Endothelial cell of umbilical vein (primary cell): ENCODE measurements at regions not wholly inside any gene's neighbourhood (a gene's known extent, or its start where the extent isn't known, plus 50 kb on each side); places are given as distances from the start of the nearest gene placed in this dataset.

Source experiments
- BruUV-seq: library from RNA; stranded (reverse); fragments of 400-500 nt; replicated peaks from 2 replicates; lab custom pipeline; 2021; lab: Mats Ljungman, UMichigan
- CTCF ChIA-PET: fragments of 300-600, 350-600 bp; sonication (Branson Sonifier 250); formaldehyde crosslinking; loops from one replicate; lab custom pipeline; 2021; ENCODE audit warnings: antibody characterized with exemption, inconsistent platforms; lab: Charles Lee
- POLR2A ChIA-PET: fragments of 300-600, 350-600 bp; sonication (Branson Sonifier 250); formaldehyde crosslinking; loops from one replicate; lab custom pipeline; 2021; ENCODE audit warnings: antibody characterized with exemption, inconsistent platforms; lab: Charles Lee
- DNase-seq: peaks from one replicate; pipeline ENCODE4 v3.0.0-alpha.2; 2011; ENCODE audit warnings: low read depth, low spot score
- FAIRE-seq: peaks from 2 replicates; lab custom pipeline; 2011; peaks lifted over from hg19 to GRCh38; lab: Jason Lieb, UNC
- H2AFZ ChIP-seq: 2 replicates; pipeline ENCODE4 v1.6.0; 2012; ENCODE audit warnings: low read depth, low read length, control low read depth, inconsistent platforms
- H3K27ac ChIP-seq: 2 replicates; pipeline ENCODE4 v1.5.1; 2011; ENCODE audit warnings: low read depth, mild to moderate bottlenecking, control low read depth, low read length, moderate library complexity; ENCODE audit not compliant: insufficient read depth
- H3K27me3 ChIP-seq, 2 experiments: 2 replicates each; pipeline versions ENCODE4 v1.6.0 to v1.6.1; 2011; ENCODE audit warnings: low read length in 2 of 2, mixed read lengths in 1 of 2; ENCODE audit not compliant: control insufficient read depth in 2 of 2, insufficient read depth in 2 of 2
- H3K36me3 ChIP-seq, 2 experiments: 2 replicates in 1 of 2; 3 replicates in 1 of 2; pipeline ENCODE4 v1.5.1; 2011; ENCODE audit warnings: low read length in 2 of 2, mild to moderate bottlenecking in 1 of 2, moderate library complexity in 1 of 2; ENCODE audit not compliant: control insufficient read depth in 2 of 2, insufficient read depth in 2 of 2; ENCODE audit errors: extremely low read depth in 1 of 2
- H3K4me1 ChIP-seq: 3 replicates; pipeline ENCODE4 v1.5.1; 2011; ENCODE audit warnings: mild to moderate bottlenecking, low read length; ENCODE audit not compliant: control insufficient read depth, insufficient read depth; ENCODE audit errors: extremely low read depth
- H3K4me2 ChIP-seq: 2 replicates; pipeline ENCODE4 v1.6.1; 2011; ENCODE audit warnings: low read length, control low read depth, mixed read lengths; ENCODE audit not compliant: insufficient read depth
- H3K4me3 ChIP-seq, 3 experiments: fragments of 200-600 bp in 1 of 3; sonication (generic), shearing (Covaris generic) in 1 of 3; replicated peaks in 1 of 3; 2 replicates each; pipeline ENCODE4 v1.5.1; 2011 to 2016; ENCODE audit warnings: control low read depth in 3 of 3, low read length in 3 of 3, mild to moderate bottlenecking in 2 of 3, inconsistent platforms in 1 of 3, low read depth in 1 of 3, moderate library complexity in 1 of 3; ENCODE audit not compliant: insufficient read depth in 1 of 3
- H3K79me2 ChIP-seq: 2 replicates; pipeline ENCODE4 v1.6.0; 2012; ENCODE audit warnings: low read length, inconsistent platforms; ENCODE audit not compliant: control insufficient read depth, insufficient read depth
- H3K9ac ChIP-seq: replicated peaks from 2 replicates; pipeline ENCODE3; 2011; ENCODE audit warnings: low read length, control low read depth; ENCODE audit not compliant: insufficient read depth; ENCODE audit errors: extremely low read depth
- H3K9me1 ChIP-seq: replicated peaks from 3 replicates; pipeline ENCODE4 v1.6.0; 2011; ENCODE audit warnings: mild to moderate bottlenecking, low read length; ENCODE audit not compliant: control insufficient read depth, insufficient read depth; ENCODE audit errors: extremely low read depth
- H3K9me3 ChIP-seq: replicated peaks from 2 replicates; pipeline ENCODE4 v1.5.1; 2012; ENCODE audit warnings: low read length, inconsistent platforms; ENCODE audit not compliant: control insufficient read depth, insufficient read depth
- H4K20me1 ChIP-seq: replicated peaks from 2 replicates; pipeline ENCODE3; 2011; ENCODE audit warnings: mild to moderate bottlenecking, low read length; ENCODE audit not compliant: control insufficient read depth, insufficient read depth; ENCODE audit errors: extremely low read depth
- CTCF ChIP-seq, 2 donors: IDR thresholded peaks; 1 replicate in 1 of 2; 2 replicates in 1 of 2; pipeline ENCODE4 v1.5.1; 2011; ENCODE audit warnings: low read length in 2 of 2, mild to moderate bottlenecking in 2 of 2, moderate library complexity in 2 of 2, control low read depth in 1 of 2, inconsistent platforms in 1 of 2, low read depth in 1 of 2; ENCODE audit not compliant: insufficient read depth in 1 of 2; ENCODE audit errors: extremely low read depth in 1 of 2
- EZH2 ChIP-seq: IDR thresholded peaks from 2 replicates; pipeline ENCODE4 v1.6.1; 2012; ENCODE audit warnings: borderline replicate concordance, low read depth, mild to moderate bottlenecking, moderate library complexity, low read length, inconsistent platforms; ENCODE audit not compliant: severe bottlenecking
- FOS ChIP-seq: IDR thresholded peaks from 2 replicates; pipeline ENCODE4 v1.6.1; 2011; ENCODE audit warnings: mild to moderate bottlenecking, low read length, moderate library complexity, borderline replicate concordance; ENCODE audit not compliant: insufficient read depth
- GATA2 ChIP-seq: IDR thresholded peaks from 2 replicates; pipeline ENCODE4 v1.7.0; 2011; ENCODE audit warnings: low read depth, mild to moderate bottlenecking, moderate library complexity, mixed read lengths, low read length; ENCODE audit not compliant: insufficient read length, insufficient read depth
- JUN ChIP-seq: IDR thresholded peaks from 2 replicates; pipeline ENCODE4 v1.6.1; 2011; ENCODE audit warnings: borderline replicate concordance, low read depth; ENCODE audit not compliant: insufficient read length, insufficient read depth
- MAX ChIP-seq: IDR thresholded peaks from 2 replicates; pipeline ENCODE4 v1.6.1; 2011; ENCODE audit not compliant: insufficient read depth, insufficient read length
- MYC ChIP-seq: IDR thresholded peaks from one replicate; pipeline ENCODE4 v1.6.1; 2011; ENCODE audit warnings: mild to moderate bottlenecking, low read depth, low read length
- POLR2A ChIP-seq: IDR thresholded peaks from 2 replicates; pipeline ENCODE4 v1.6.1; 2012; ENCODE audit warnings: low read depth, mild to moderate bottlenecking, control low read depth, low read length
- POLR2AphosphoS5 ChIP-seq: IDR thresholded peaks from 2 replicates; pipeline ENCODE4 v1.6.1; 2012; ENCODE audit warnings: low read depth, mild to moderate bottlenecking, control low read depth, low read length, moderate library complexity; ENCODE audit not compliant: insufficient read depth
- dilution Hi-C: fragments of 300-500 bp; cut with MboI; formaldehyde crosslinking; loops from one replicate; pipeline ENCODE4 v1.15.0; 2019; ENCODE audit warnings: low sequenced_read_pairs; ENCODE audit not compliant: extremely low pct_ligation_motif_present
- intact Hi-C: fragments of 100-400 bp; cut with micrococcal nuclease; formaldehyde crosslinking; loops from one replicate; pipeline ENCODE4 v1.10.0; 2022

- ChIA-PET POLR2A (no interaction called here), CTCF (interaction anchor here (0.9 to 4.4 kb wide), 13 partner anchors 12 to 420 kb away, joined by 3 to 69 read pairs (median 4); no protein-coding TSS in a partner anchor)
- no peak for DNase-seq
- no peaks in the 10 kb centered on the region for H3K79me2 ChIP-seq
- H4K20me1 ChIP-seq, result no peaks in the 10 kb centered on the region
- H3K4me1 ChIP-seq, result peaks cover 15% of the 10 kb centered on the region
- dilution Hi-C loops, result no loop called here
- intact Hi-C loops, result loop anchor here (5.0 kb wide), 1 partner anchor 338 kb away; no protein-coding TSS in a partner anchor
- TF ChIP-seq JUN, result no peak
- no peak for TF ChIP-seq GATA2
- no peak for TF ChIP-seq POLR2AphosphoS5
- no peak for TF ChIP-seq POLR2A
- TF ChIP-seq MAX, result no peak
- no peak for TF ChIP-seq FOS
- no peak for TF ChIP-seq EZH2
- TF ChIP-seq CTCF (IDR thresholded peaks at IDR 0.05; ENCODE audit: extremely low read depth in 1 of 2, insufficient read depth in 1 of 2, low read depth in 1 of 2, low read length in 2 of 2), result no peak
- no peak for TF ChIP-seq MYC
- peak overlapping the region; percentile 73 for H2AFZ ChIP-seq
- peak overlapping the region; percentile 37 for H3K27ac ChIP-seq
- no peaks in the 10 kb centered on the region for H3K36me3 ChIP-seq
- H3K9me3 ChIP-seq, result no peaks in the 10 kb centered on the region
- H3K4me3 ChIP-seq, result no peak overlapping the region
- no peaks in the 10 kb centered on the region for H3K9me1 ChIP-seq
- H3K4me2 ChIP-seq, result peak overlapping the region; percentile 42
- H3K9ac ChIP-seq, result peak overlapping the region; percentile 9
- no peaks in the 10 kb centered on the region for H3K27me3 ChIP-seq
- no TSS peak for BruUV-seq
- no peak for FAIRE-seq
These were observed 70.3 kb upstream of the CNTLN start for GRCh38 chr9:17064558-17064957.
